GM23338 (cell line): ENCODE measurements at regions not wholly inside any gene's neighbourhood (a gene's known extent, or its start where the extent isn't known, plus 50 kb on each side); places are given as distances from the start of the nearest gene placed in this dataset.

Source experiments
- CREB1 ChIP-seq: fragments of 250-450 bp; sonication (Bioruptor Pico); IDR thresholded peaks from 2 replicates; pipeline ENCODE4 v1.5.0; 2020; ENCODE audit warnings: low read depth, mild to moderate bottlenecking, moderate library complexity
- CTCF ChIP-seq, 2 experiments: fragments of 200-600 bp in 1 of 2; sonication (generic) in 1 of 2; conservative IDR thresholded peaks; 2 replicates each; pipeline versions ENCODE4 v1.5.1 to v1.6.1; 2016 to 2017; ENCODE audit warnings: antibody characterized with exemption in 2 of 2, low read depth in 2 of 2, mild to moderate bottlenecking in 2 of 2, moderate library complexity in 1 of 2
- EZH2 ChIP-seq: fragments of 200-600 bp; sonication (generic); IDR thresholded peaks from one replicate; pipeline ENCODE4 v1.8.0; 2017; ENCODE audit warnings: antibody characterized with exemption, mild to moderate bottlenecking, low read depth; ENCODE audit not compliant: unreplicated experiment
- EZH2phosphoT487 ChIP-seq: fragments of 200-600 bp; sonication (generic); IDR thresholded peaks from one replicate; pipeline ENCODE4 v1.8.1; 2018; ENCODE audit warnings: antibody characterized with exemption; ENCODE audit not compliant: unreplicated experiment
- NANOG ChIP-seq: IDR thresholded peaks from 2 replicates; pipeline ENCODE4 v1.6.1; 2016; ENCODE audit warnings: antibody characterized with exemption, borderline replicate concordance
- REST ChIP-seq: IDR thresholded peaks from one replicate; pipeline ENCODE4 v1.6.1; 2018; ENCODE audit warnings: antibody characterized with exemption; ENCODE audit not compliant: unreplicated experiment

DNA sequence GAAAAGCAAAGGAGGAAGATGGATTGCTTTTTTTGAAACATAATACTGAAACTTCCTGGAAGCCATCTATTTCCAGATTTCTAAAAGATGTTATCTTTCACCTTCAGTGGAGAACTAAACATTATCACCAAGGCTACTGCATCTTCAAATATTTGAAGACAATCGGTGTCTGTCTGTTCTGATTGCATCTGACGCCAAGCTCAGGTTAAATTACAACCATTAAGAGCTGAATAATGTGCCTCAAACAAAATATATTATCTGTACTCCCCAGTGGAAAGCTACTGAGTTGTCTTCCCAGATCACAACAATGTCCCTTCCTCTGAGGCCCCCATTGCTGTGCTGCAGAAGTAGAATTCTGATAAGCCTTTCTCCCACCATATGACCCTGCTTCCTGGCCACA is 342.3 kb downstream of the PLK2 start:
- TF ChIP-seq CTCF (conservative IDR thresholded peaks at IDR 0.05; ENCODE audit: low read depth in 2 of 2) (no peak), REST (no peak), EZH2phosphoT487 (no peak), EZH2 (no peak), CREB1 (CRISPR knock-in tag) (no peak), NANOG (no peak)
